Activated CD4-positive, alpha-beta T cell treated with anti-CD3 and anti-CD28 coated beads, Interleukin-10, Interleukin-2, amounts not matched to agents 100 ng/mL and 50 ng/mL, durations not matched to agents 16 hours and 8 hours (primary cell): ENCODE measurements at regions not wholly inside any gene's neighbourhood (a gene's known extent, or its start where the extent isn't known, plus 50 kb on each side); places are given as distances from the start of the nearest gene placed in this dataset.

Source experiments
- DNase-seq: peaks from one replicate; pipeline ENCODE4 v3.0.0-alpha.2; 2020

GRCh38 chr18:3360211-3360610 is 89.8 kb upstream of the TGIF1 start:
- DNase-seq, result no peak

GRCh38 chr18:3367491-3368091 is 82.4 kb upstream of the TGIF1 start:
- DNase-seq, result no peak

GRCh38 chr18:3368193-3368592 is 81.8 kb upstream of the TGIF1 start:
- DNase-seq, result no peak

GRCh38 chr18:3379685-3380084 is 70.3 kb upstream of the TGIF1 start:
- DNase-seq, result no peak

GRCh38 chr18:3380384-3380961 is 69.5 kb upstream of the TGIF1 start:
- peak; percentile 75 for DNase-seq

GRCh38 chr18:3383381-3383915 is 66.5 kb upstream of the TGIF1 start:
- no peak for DNase-seq

GRCh38 chr18:3384664-3385563 is 65.1 kb upstream of the TGIF1 start:
- DNase-seq, result peak; percentile 3

- DNase-seq, result no peak
Measured at GRCh38 chr18:3388323-3388722, 61.6 kb upstream of the TGIF1 start.

- DNase-seq, result no peak
Measured at GRCh38 chr18:3388980-3389379, 61.0 kb upstream of the TGIF1 start.

- no peak for DNase-seq
Measured at GRCh38 chr18:3389977-3390376, 60.0 kb upstream of the TGIF1 start.

GRCh38 chr18:3391704-3392466 is 58.1 kb upstream of the TGIF1 start:
- no peak for DNase-seq

GRCh38 chr18:3392467-3392855 is 57.5 kb upstream of the TGIF1 start:
- DNase-seq, result no peak

GRCh38 chr18:3394648-3395047 is 55.3 kb upstream of the TGIF1 start:
- DNase-seq, result no peak

GRCh38 chr18:3395466-3395865 is 54.5 kb upstream of the TGIF1 start:
- DNase-seq, result no peak

GRCh38 chr18:3397031-3397750 is 52.8 kb upstream of the TGIF1 start:
- DNase-seq, result no peak

- no peak for DNase-seq
Measured at GRCh38 chr18:3397786-3398185, 52.2 kb upstream of the TGIF1 start.
